ENCODE measurements at regions not wholly inside any gene's neighbourhood (a gene's known extent, or its start where the extent isn't known, plus 50 kb on each side); places are given as distances from the start of the nearest gene placed in this dataset.

DNA sequence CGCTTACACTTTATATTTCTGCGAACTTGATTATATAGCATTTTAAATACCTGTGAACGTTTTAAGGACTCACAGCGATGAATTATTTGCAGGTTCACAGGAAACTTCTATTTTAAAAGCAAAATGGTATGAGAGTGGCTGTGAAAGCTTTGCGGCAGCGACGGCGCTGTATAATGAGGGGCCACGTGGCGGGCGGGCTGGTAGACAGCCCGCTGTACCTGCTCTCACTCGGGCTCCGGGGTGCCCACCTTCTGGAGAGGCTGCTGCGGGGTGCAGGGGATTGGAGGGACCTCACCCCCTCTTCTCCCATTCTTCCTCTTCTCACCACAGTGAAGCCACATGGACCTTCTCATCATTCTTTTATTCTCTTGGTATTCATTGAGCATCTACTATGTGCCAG lies 164.2 kb upstream of the MYL2 start:
- no peak for TF ChIP-seq CTCF (IDR thresholded peaks at IDR 0.05; ENCODE audit: low read depth, low read length, poor library complexity, severe bottlenecking)
- no peak for TF ChIP-seq EZH2phosphoT487 (IDR thresholded peaks at IDR 0.05; ENCODE audit: borderline replicate concordance, low read length)
